GM23338 (cell line): ENCODE measurements at regions not wholly inside any gene's neighbourhood (a gene's known extent, or its start where the extent isn't known, plus 50 kb on each side); places are given as distances from the start of the nearest gene placed in this dataset.

Experiments used
- ATAC-seq: fragments of 200-7000 bp; cut with Tn5 transposase; 3 replicates; pipeline ENCODE4 v1.9.1; 2020
- DNase-seq: peaks from one replicate; pipeline ENCODE4 v3.0.0-alpha.2; 2015; ENCODE audit warnings: low spot score
- H2AFZ ChIP-seq: fragments of 200-600 bp; sonication (generic); 2 replicates; pipeline ENCODE4 v1.8.0; 2016; ENCODE audit warnings: antibody characterized with exemption, mild to moderate bottlenecking, moderate library complexity
- H3F3A ChIP-seq: fragments of 200-600 bp; sonication (generic); replicated peaks from 2 replicates; pipeline ENCODE4 v1.8.0; 2017; ENCODE audit warnings: antibody characterized with exemption, mixed run types, low read depth
- H3K27ac ChIP-seq: fragments of 200-600 bp; sonication (generic); 2 replicates; pipeline ENCODE4 v1.6.1; 2016; ENCODE audit warnings: low read depth
- H3K27me3 ChIP-seq: fragments of 200-600 bp; sonication (generic); 2 replicates; pipeline ENCODE4 v1.8.0; 2016; ENCODE audit warnings: mild to moderate bottlenecking, mixed run types, moderate library complexity; ENCODE audit not compliant: insufficient read depth
- H3K36me3 ChIP-seq: fragments of 200-600 bp; sonication (generic); 2 replicates; pipeline ENCODE4 v1.8.0; 2016; ENCODE audit warnings: mild to moderate bottlenecking; ENCODE audit not compliant: insufficient read depth
- H3K4me1 ChIP-seq: fragments of 200-600 bp; sonication (generic); 2 replicates; pipeline ENCODE4 v1.8.0; 2016; ENCODE audit warnings: mild to moderate bottlenecking, moderate library complexity; ENCODE audit not compliant: insufficient read depth
- H3K4me2 ChIP-seq: fragments of 200-600 bp; sonication (generic); 2 replicates; pipeline ENCODE4 v1.7.1; 2017; ENCODE audit warnings: mixed run types
- H3K4me3 ChIP-seq: fragments of 200-600 bp; sonication (generic); 2 replicates; pipeline ENCODE4 v1.6.1; 2016; ENCODE audit warnings: mixed run types
- H3K79me2 ChIP-seq: fragments of 200-600 bp; sonication (generic); replicated peaks from 2 replicates; pipeline ENCODE4 v1.8.0; 2017; ENCODE audit warnings: mild to moderate bottlenecking; ENCODE audit not compliant: insufficient read depth
- H3K9me2 ChIP-seq: fragments of 200-600 bp; sonication (generic); 2 replicates; pipeline ENCODE4 v1.8.0; 2017; ENCODE audit not compliant: insufficient read depth
- H4K20me1 ChIP-seq: fragments of 200-600 bp; sonication (generic); replicated peaks from 2 replicates; pipeline ENCODE4 v1.8.0; 2017; ENCODE audit warnings: mild to moderate bottlenecking; ENCODE audit not compliant: insufficient read depth
- H3K27ac Mint-ChIP-seq: 2 replicates; pipeline ENCODE4 v1.8.0; 2020; ENCODE audit warnings: inconsistent platforms, mild to moderate bottlenecking, moderate library complexity, mixed read lengths
- H3K27me3 Mint-ChIP-seq: 3 replicates; pipeline ENCODE4 v1.8.0; 2022; ENCODE audit warnings: low read depth, mild to moderate bottlenecking, moderate library complexity, mixed read lengths, inconsistent platforms; ENCODE audit not compliant: insufficient read depth, poor library complexity
- H3K36me3 Mint-ChIP-seq: 3 replicates; pipeline ENCODE4 v1.8.0; 2021; ENCODE audit warnings: low read depth, mild to moderate bottlenecking, inconsistent platforms, moderate library complexity, mixed read lengths
- H3K4me1 Mint-ChIP-seq: 3 replicates; pipeline ENCODE4 v1.8.0; 2020; ENCODE audit warnings: mild to moderate bottlenecking, inconsistent platforms, mixed read lengths
- H3K4me3 Mint-ChIP-seq: 3 replicates; pipeline ENCODE4 v1.8.0; 2021; ENCODE audit warnings: moderate library complexity, mild to moderate bottlenecking, inconsistent platforms, mixed read lengths
- H3K9me3 Mint-ChIP-seq: 3 replicates; pipeline ENCODE4 v1.8.0; 2020; ENCODE audit warnings: moderate library complexity, mild to moderate bottlenecking, inconsistent platforms, mixed read lengths
- CREB1 ChIP-seq: fragments of 250-450 bp; sonication (Bioruptor Pico); IDR thresholded peaks from 2 replicates; pipeline ENCODE4 v1.5.0; 2020; ENCODE audit warnings: low read depth, mild to moderate bottlenecking, moderate library complexity
- CTCF ChIP-seq, 2 experiments: fragments of 200-600 bp in 1 of 2; sonication (generic) in 1 of 2; conservative IDR thresholded peaks; 2 replicates each; pipeline versions ENCODE4 v1.5.1 to v1.6.1; 2016 to 2017; ENCODE audit warnings: antibody characterized with exemption in 2 of 2, low read depth in 2 of 2, mild to moderate bottlenecking in 2 of 2, moderate library complexity in 1 of 2
- EZH2phosphoT487 ChIP-seq: fragments of 200-600 bp; sonication (generic); IDR thresholded peaks from one replicate; pipeline ENCODE4 v1.8.1; 2018; ENCODE audit warnings: antibody characterized with exemption; ENCODE audit not compliant: unreplicated experiment
- JUNB ChIP-seq: IDR thresholded peaks from one replicate; pipeline ENCODE4 v1.6.1; 2016; ENCODE audit warnings: antibody characterized with exemption; ENCODE audit not compliant: unreplicated experiment
- ZNF462 ChIP-seq: fragments of 250-450 bp; sonication (Bioruptor Pico); IDR thresholded peaks from 2 replicates; pipeline ENCODE4 v1.5.0; 2020; ENCODE audit warnings: mild to moderate bottlenecking, moderate library complexity

GRCh38 chr2:168340931-168341330 is 93.5 kb upstream of the STK39 start (continued):
- TF ChIP-seq ZNF462 (CRISPR knock-in tag), result no peak
- no peak for TF ChIP-seq CREB1 (CRISPR knock-in tag)
- TF ChIP-seq CTCF (conservative IDR thresholded peaks at IDR 0.05; ENCODE audit: low read depth in 2 of 2), result no peak

- ATAC-seq, result no peak
- H3K27me3 Mint-ChIP-seq, result peaks cover 7% of the 10 kb centered on the region
- H3K4me2 ChIP-seq, result no peak overlapping the region
Observed at GRCh38 chr2:168343586-168343985, 96.2 kb upstream of the STK39 start.

More at GRCh38 chr2:168343586-168343985, 96.2 kb upstream of the STK39 start:
- H2AFZ ChIP-seq, result no peak overlapping the region
- H3K4me3 ChIP-seq, result no peak overlapping the region
- DNase-seq, result no peak
- no peaks in the 10 kb centered on the region for H3K36me3 ChIP-seq
- no peaks in the 10 kb centered on the region for H3K27me3 ChIP-seq
- H3K27ac ChIP-seq, result no peak overlapping the region
- no peaks in the 10 kb centered on the region for H3K79me2 ChIP-seq
- H3F3A ChIP-seq, result no peaks in the 10 kb centered on the region
- no peaks in the 10 kb centered on the region for H4K20me1 ChIP-seq
- TF ChIP-seq CTCF (conservative IDR thresholded peaks at IDR 0.05; ENCODE audit: low read depth in 2 of 2), result no peak
- TF ChIP-seq JUNB, result no peak
- no peak for TF ChIP-seq EZH2phosphoT487
- peaks cover 9% of the 10 kb centered on the region; the same call in 1 of the 2 replicates for H3K9me2 ChIP-seq
- 0 out of 3 replicates have a peak, but pooled peaks cover 7% of the 10 kb centered on the region for H3K36me3 Mint-ChIP-seq
- peaks cover 16% of the 10 kb centered on the region; the same call in 1 of the 2 replicates for H3K4me1 ChIP-seq
- H3K9me3 Mint-ChIP-seq, result peaks cover 11% of the 10 kb centered on the region; the same call in 2 of the 3 replicates
- peaks cover 23% of the 10 kb centered on the region for H3K4me1 Mint-ChIP-seq
- H3K27ac Mint-ChIP-seq, result no peak overlapping the region
- no peak overlapping the region for H3K4me3 Mint-ChIP-seq
